ENCODE measurements at regions not wholly inside any gene's neighbourhood (a gene's known extent, or its start where the extent isn't known, plus 50 kb on each side); places are given as distances from the start of the nearest gene placed in this dataset.

GRCh38 chr2:22487036-22487435 lies 897.9 kb upstream of the KLHL29 start:
- no peak for DNase-seq (ENCODE audit: low read depth)

- no peak for DNase-seq (ENCODE audit: low read depth)
Observed at GRCh38 chr2:22487541-22487940, 897.4 kb upstream of the KLHL29 start.

- DNase-seq (ENCODE audit: low read depth) = no peak
Observed at GRCh38 chr2:22491442-22491841, 893.5 kb upstream of the KLHL29 start.

GRCh38 chr2:22494156-22494555 lies 890.8 kb upstream of the KLHL29 start:
- no peak for DNase-seq (ENCODE audit: low read depth)

- no peak for DNase-seq (ENCODE audit: low read depth)
Observed at GRCh38 chr2:22497064-22497463, 887.9 kb upstream of the KLHL29 start.

GRCh38 chr2:22497789-22498188 lies 887.2 kb upstream of the KLHL29 start:
- no peak for DNase-seq (ENCODE audit: low read depth)

GRCh38 chr2:22499082-22499839 lies 885.7 kb upstream of the KLHL29 start:
- no peak for DNase-seq (ENCODE audit: low read depth)

GRCh38 chr2:22500555-22500935 lies 884.4 kb upstream of the KLHL29 start:
- DNase-seq (ENCODE audit: low read depth) = no peak

GRCh38 chr2:22501851-22502250 lies 883.1 kb upstream of the KLHL29 start:
- no peak for DNase-seq (ENCODE audit: low read depth)

- no peak for DNase-seq (ENCODE audit: low read depth)
Observed at GRCh38 chr2:22513563-22513962, 871.4 kb upstream of the KLHL29 start.

GRCh38 chr2:22517141-22517540 lies 867.8 kb upstream of the KLHL29 start:
- DNase-seq (ENCODE audit: low read depth) = no peak

GRCh38 chr2:22518641-22519040 lies 866.3 kb upstream of the KLHL29 start:
- DNase-seq (ENCODE audit: low read depth) = no peak

- no peak for DNase-seq (ENCODE audit: low read depth)
Observed at GRCh38 chr2:22520369-22521288, 864.4 kb upstream of the KLHL29 start.

- no peak for DNase-seq (ENCODE audit: low read depth)
Observed at GRCh38 chr2:22521620-22522019, 863.4 kb upstream of the KLHL29 start.

- DNase-seq (ENCODE audit: low read depth) = no peak
Observed at GRCh38 chr2:22525681-22526080, 859.3 kb upstream of the KLHL29 start.

GRCh38 chr2:22530131-22530530 lies 854.8 kb upstream of the KLHL29 start:
- no peak for DNase-seq (ENCODE audit: low read depth)

- DNase-seq (ENCODE audit: low read depth) = no peak
Observed at GRCh38 chr2:22536133-22536532, 848.8 kb upstream of the KLHL29 start.

- DNase-seq (ENCODE audit: low read depth) = no peak
Observed at GRCh38 chr2:22554453-22554852, 830.5 kb upstream of the KLHL29 start.

- DNase-seq (ENCODE audit: low read depth) = no peak
Observed at GRCh38 chr2:22557406-22557805, 827.6 kb upstream of the KLHL29 start.

- DNase-seq (ENCODE audit: low read depth) = no peak
Observed at GRCh38 chr2:22560021-22560420, 825.0 kb upstream of the KLHL29 start.

- no peak for DNase-seq (ENCODE audit: low read depth)
Observed at GRCh38 chr2:22579341-22579740, 805.6 kb upstream of the KLHL29 start.

GRCh38 chr2:22582107-22582506 lies 802.9 kb upstream of the KLHL29 start:
- DNase-seq (ENCODE audit: low read depth) = no peak

- no peak for DNase-seq (ENCODE audit: low read depth)
Observed at GRCh38 chr2:22596306-22596705, 788.7 kb upstream of the KLHL29 start.
